PC-9 (cell line): ENCODE measurements at regions not wholly inside any gene's neighbourhood (a gene's known extent, or its start where the extent isn't known, plus 50 kb on each side); places are given as distances from the start of the nearest gene placed in this dataset.

Source experiments
- CTCF ChIP-seq: fragments of 200-600 bp; sonication (generic); conservative IDR thresholded peaks from 2 replicates; pipeline ENCODE4 v1.6.1; 2017; ENCODE audit warnings: mixed run types, antibody characterized with exemption, mild to moderate bottlenecking, moderate library complexity
- EZH2 ChIP-seq: fragments of 200-600 bp; sonication (generic); IDR thresholded peaks from 2 replicates; pipeline ENCODE4 v1.8.0; 2017; ENCODE audit warnings: antibody characterized with exemption, low read depth

DNA sequence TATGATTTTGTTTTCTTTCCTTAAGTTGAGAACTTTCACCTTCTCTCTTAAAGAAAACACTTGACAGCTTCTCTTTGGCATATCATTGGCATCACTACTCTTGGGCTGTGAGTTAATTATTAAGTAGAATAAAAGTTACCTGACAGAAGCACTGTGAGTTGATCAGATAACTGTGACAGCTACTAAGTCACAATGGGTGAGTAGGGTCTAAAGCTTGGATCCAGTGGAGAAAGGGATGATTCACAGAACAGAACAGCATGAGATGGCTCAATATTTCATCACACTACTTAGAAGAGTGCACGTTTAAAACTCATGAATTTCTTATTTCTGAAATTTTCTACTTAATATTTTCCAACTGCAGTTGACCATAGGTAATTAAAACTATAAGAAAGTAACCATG, 268.5 kb upstream of the NMUR2 start:
- TF ChIP-seq EZH2, result no peak
- no peak for TF ChIP-seq CTCF
